Skeletal muscle satellite cell (primary cell): ENCODE measurements at regions not wholly inside any gene's neighbourhood (a gene's known extent, or its start where the extent isn't known, plus 50 kb on each side); places are given as distances from the start of the nearest gene placed in this dataset.

Experiments used
- H3K27me3 ChIP-seq: 2 replicates; pipeline ENCODE4 v1.7.0; 2013; ENCODE audit warnings: low read length; ENCODE audit not compliant: control insufficient read depth, insufficient read depth
- H3K36me3 ChIP-seq: 2 replicates; pipeline ENCODE4 v1.7.0; 2013; ENCODE audit warnings: mild to moderate bottlenecking, control low read depth, low read length; ENCODE audit not compliant: insufficient read depth
- H3K4me1 ChIP-seq: 2 replicates; pipeline ENCODE4 v1.7.0; 2013; ENCODE audit warnings: low read length; ENCODE audit not compliant: control insufficient read depth, insufficient read depth
- H3K4me2 ChIP-seq: 2 replicates; pipeline ENCODE4 v1.7.0; 2013; ENCODE audit warnings: mild to moderate bottlenecking, low read length
- H3K4me3 ChIP-seq: 2 replicates; pipeline ENCODE4 v1.7.0; 2013; ENCODE audit warnings: low read length
- H3K9ac ChIP-seq: 2 replicates; pipeline ENCODE4 v1.7.0; 2013; ENCODE audit warnings: mild to moderate bottlenecking, low read depth, low read length, moderate library complexity
- H3K9me3 ChIP-seq: replicated peaks from 2 replicates; pipeline ENCODE4 v1.7.0; 2013; ENCODE audit warnings: mild to moderate bottlenecking, control low read depth, low read length

GRCh38 chr21:34302521-34302920 is 61.3 kb upstream of the KCNE2 start:
- H3K27me3 ChIP-seq, result peaks cover 40% of the 10 kb centered on the region
- H3K36me3 ChIP-seq, result no peaks in the 10 kb centered on the region
- H3K4me3 ChIP-seq, result no peak overlapping the region

GRCh38 chr21:34305605-34306604 is 57.9 kb upstream of the KCNE2 start:
- Histone ChIP-seq H3K36me3 (no peaks in the 10 kb centered on the region), H3K9me3 (no peaks in the 10 kb centered on the region), H3K4me1 (no peaks in the 10 kb centered on the region), H3K4me3 (no peak overlapping the region), H3K9ac (no peak overlapping the region), H3K27me3 (peaks cover 29% of the 10 kb centered on the region), H3K4me2 (no peak overlapping the region)

More at GRCh38 chr21:34302521-34302920, 61.3 kb upstream of the KCNE2 start:
- no peak overlapping the region for H3K9ac ChIP-seq
- no peak overlapping the region for H3K4me2 ChIP-seq
- no peaks in the 10 kb centered on the region for H3K4me1 ChIP-seq
- no peaks in the 10 kb centered on the region for H3K9me3 ChIP-seq

GRCh38 chr21:34307991-34308532 is 55.7 kb upstream of the KCNE2 start:
- H3K27me3 ChIP-seq, result peaks cover 27% of the 10 kb centered on the region
- no peaks in the 10 kb centered on the region for H3K36me3 ChIP-seq
- no peaks in the 10 kb centered on the region for H3K9me3 ChIP-seq
- H3K4me2 ChIP-seq, result no peak overlapping the region
- no peak overlapping the region for H3K4me3 ChIP-seq
- no peak overlapping the region for H3K9ac ChIP-seq
- peaks cover 2% of the 10 kb centered on the region for H3K4me1 ChIP-seq

GRCh38 chr21:34311561-34312330 is 52.1 kb upstream of the KCNE2 start:
- H3K4me3 ChIP-seq, result no peak overlapping the region

GRCh38 chr21:34313116-34313515 is 50.7 kb upstream of the KCNE2 start:
- H3K4me2 ChIP-seq, result no peak overlapping the region
- no peak overlapping the region for H3K9ac ChIP-seq
- H3K9me3 ChIP-seq, result no peaks in the 10 kb centered on the region
- peaks cover 20% of the 10 kb centered on the region for H3K27me3 ChIP-seq
- peaks cover 6% of the 10 kb centered on the region for H3K4me1 ChIP-seq
- H3K4me3 ChIP-seq, result no peak overlapping the region
- no peaks in the 10 kb centered on the region for H3K36me3 ChIP-seq

More at GRCh38 chr21:34311561-34312330, 52.1 kb upstream of the KCNE2 start:
- peaks cover 6% of the 10 kb centered on the region for H3K4me1 ChIP-seq
- no peaks in the 10 kb centered on the region for H3K36me3 ChIP-seq
- peaks cover 17% of the 10 kb centered on the region for H3K27me3 ChIP-seq
- no peaks in the 10 kb centered on the region for H3K9me3 ChIP-seq
- no peak overlapping the region for H3K4me2 ChIP-seq
- no peak overlapping the region for H3K9ac ChIP-seq
